SK-N-SH (cell line): ENCODE measurements at regions not wholly inside any gene's neighbourhood (a gene's known extent, or its start where the extent isn't known, plus 50 kb on each side); places are given as distances from the start of the nearest gene placed in this dataset.

Source experiments
- ELF1 ChIP-seq: IDR thresholded peaks from 2 replicates; pipeline ENCODE4 v1.4.0; 2012
- EZH2phosphoT487 ChIP-seq: fragments of 200-600 bp; sonication (generic); IDR thresholded peaks from 2 replicates; pipeline ENCODE4 v1.6.1; 2017; ENCODE audit warnings: low read depth, mixed run types, mild to moderate bottlenecking, antibody characterized with exemption, moderate library complexity, borderline replicate concordance
- IRF3 ChIP-seq: fragments of 150-350 bp; IDR thresholded peaks from 2 replicates; pipeline ENCODE4 v1.6.1; 2016; ENCODE audit warnings: mild to moderate bottlenecking, low read depth, low read length
- NFIC ChIP-seq: IDR thresholded peaks from 2 replicates; pipeline ENCODE4 v1.4.0; 2012; ENCODE audit warnings: borderline replicate concordance
- RCOR1 ChIP-seq: fragments of 150-350 bp; IDR thresholded peaks from 2 replicates; pipeline ENCODE4 v1.6.1; 2017; ENCODE audit warnings: antibody characterized with exemption, low read length
- TEAD4 ChIP-seq: IDR thresholded peaks from 2 replicates; pipeline ENCODE4 v1.4.0; 2012; ENCODE audit warnings: mild to moderate bottlenecking, borderline replicate concordance; ENCODE audit not compliant: insufficient read depth
- TF ChIP-seq, protein P1 (sequence below): fragments of 200-600 bp; sonication (generic); IDR thresholded peaks from 2 replicates; pipeline ENCODE4 v1.6.1; 2017; ENCODE audit warnings: antibody characterized with exemption, mild to moderate bottlenecking, moderate library complexity
- TF ChIP-seq, protein P2 (sequence below): IDR thresholded peaks from 2 replicates; pipeline ENCODE4 v1.4.0; 2012; ENCODE audit warnings: low read depth, borderline replicate concordance

- TF ChIP-seq EZH2phosphoT487 (no peak), IRF3 (no peak), ELF1 (no peak), TEAD4 (no peak), RCOR1 (no peak), NFIC (no peak)
- TF ChIP-seq, protein P1, sequence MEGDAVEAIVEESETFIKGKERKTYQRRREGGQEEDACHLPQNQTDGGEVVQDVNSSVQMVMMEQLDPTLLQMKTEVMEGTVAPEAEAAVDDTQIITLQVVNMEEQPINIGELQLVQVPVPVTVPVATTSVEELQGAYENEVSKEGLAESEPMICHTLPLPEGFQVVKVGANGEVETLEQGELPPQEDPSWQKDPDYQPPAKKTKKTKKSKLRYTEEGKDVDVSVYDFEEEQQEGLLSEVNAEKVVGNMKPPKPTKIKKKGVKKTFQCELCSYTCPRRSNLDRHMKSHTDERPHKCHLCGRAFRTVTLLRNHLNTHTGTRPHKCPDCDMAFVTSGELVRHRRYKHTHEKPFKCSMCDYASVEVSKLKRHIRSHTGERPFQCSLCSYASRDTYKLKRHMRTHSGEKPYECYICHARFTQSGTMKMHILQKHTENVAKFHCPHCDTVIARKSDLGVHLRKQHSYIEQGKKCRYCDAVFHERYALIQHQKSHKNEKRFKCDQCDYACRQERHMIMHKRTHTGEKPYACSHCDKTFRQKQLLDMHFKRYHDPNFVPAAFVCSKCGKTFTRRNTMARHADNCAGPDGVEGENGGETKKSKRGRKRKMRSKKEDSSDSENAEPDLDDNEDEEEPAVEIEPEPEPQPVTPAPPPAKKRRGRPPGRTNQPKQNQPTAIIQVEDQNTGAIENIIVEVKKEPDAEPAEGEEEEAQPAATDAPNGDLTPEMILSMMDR, result no peak
- TF ChIP-seq, protein P2, sequence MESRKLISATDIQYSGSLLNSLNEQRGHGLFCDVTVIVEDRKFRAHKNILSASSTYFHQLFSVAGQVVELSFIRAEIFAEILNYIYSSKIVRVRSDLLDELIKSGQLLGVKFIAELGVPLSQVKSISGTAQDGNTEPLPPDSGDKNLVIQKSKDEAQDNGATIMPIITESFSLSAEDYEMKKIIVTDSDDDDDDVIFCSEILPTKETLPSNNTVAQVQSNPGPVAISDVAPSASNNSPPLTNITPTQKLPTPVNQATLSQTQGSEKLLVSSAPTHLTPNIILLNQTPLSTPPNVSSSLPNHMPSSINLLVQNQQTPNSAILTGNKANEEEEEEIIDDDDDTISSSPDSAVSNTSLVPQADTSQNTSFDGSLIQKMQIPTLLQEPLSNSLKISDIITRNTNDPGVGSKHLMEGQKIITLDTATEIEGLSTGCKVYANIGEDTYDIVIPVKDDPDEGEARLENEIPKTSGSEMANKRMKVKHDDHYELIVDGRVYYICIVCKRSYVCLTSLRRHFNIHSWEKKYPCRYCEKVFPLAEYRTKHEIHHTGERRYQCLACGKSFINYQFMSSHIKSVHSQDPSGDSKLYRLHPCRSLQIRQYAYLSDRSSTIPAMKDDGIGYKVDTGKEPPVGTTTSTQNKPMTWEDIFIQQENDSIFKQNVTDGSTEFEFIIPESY, result no peak
These were observed 482.4 kb downstream of the C4orf33 start for GRCh38 chr4:129578336-129578735.
